Nephron (organoid): ENCODE measurements at regions not wholly inside any gene's neighbourhood (a gene's known extent, or its start where the extent isn't known, plus 50 kb on each side); places are given as distances from the start of the nearest gene placed in this dataset.
"Not testable (repeated sequence)": the region's sequence is repeated elsewhere in the genome, so short reads cannot be mapped to it uniquely, and the experiment has no call there.

Experiments
- H3K27ac Mint-ChIP-seq, 3 experiments: 2 replicates each; pipeline ENCODE4 v1.8.0; 2020; ENCODE audit warnings: mixed read lengths in 3 of 3, mild to moderate bottlenecking in 2 of 3, moderate library complexity in 1 of 3
- H3K27me3 Mint-ChIP-seq: 2 replicates; pipeline ENCODE4 v1.8.0; 2021; ENCODE audit warnings: low read depth, mild to moderate bottlenecking, moderate library complexity, mixed read lengths
- H3K36me3 Mint-ChIP-seq: 2 replicates; pipeline ENCODE4 v1.8.0; 2020; ENCODE audit warnings: low read depth, mixed read lengths
- H3K4me1 Mint-ChIP-seq: 2 replicates; pipeline ENCODE4 v1.8.0; 2020; ENCODE audit warnings: mixed read lengths
- H3K4me3 Mint-ChIP-seq, 3 experiments: 2 replicates each; pipeline ENCODE4 v1.8.0; 2020; ENCODE audit warnings: mild to moderate bottlenecking in 3 of 3, mixed read lengths in 3 of 3, moderate library complexity in 2 of 3
- H3K9me3 Mint-ChIP-seq: 2 replicates; pipeline ENCODE4 v1.8.0; 2020; ENCODE audit warnings: mixed read lengths
- CTCF ChIP-seq, 3 experiments: fragments of 200-600 bp; sonication (generic); IDR thresholded peaks; one replicate each; pipeline ENCODE4 v1.5.0; 2021; ENCODE audit warnings: antibody characterized with exemption in 3 of 3; ENCODE audit not compliant: unreplicated experiment in 3 of 3

GRCh38 chrX:131841496-131842437, 181.3 kb upstream of the STK26 start:
- H3K36me3 Mint-ChIP-seq: no peaks in the 10 kb centered on the region
- H3K27ac Mint-ChIP-seq: peak overlapping the region in 1 of 3 experiments; percentile 34
- no peaks in the 10 kb centered on the region for H3K9me3 Mint-ChIP-seq
- peak overlapping the region in 1 of 3 experiments; percentile 24 for H3K4me3 Mint-ChIP-seq
- peaks cover 7% of the 10 kb centered on the region for H3K4me1 Mint-ChIP-seq
- TF ChIP-seq CTCF (IDR thresholded peaks at IDR 0.05; ENCODE audit: unreplicated experiment in 3 of 3): peak; percentile 87 to 90 (median 89)
- peaks cover 3% of the 10 kb centered on the region for H3K27me3 Mint-ChIP-seq

GRCh38 chrX:131843987-131844386, 179.1 kb upstream of the STK26 start:
- peaks cover 3% of the 10 kb centered on the region for H3K27me3 Mint-ChIP-seq
- TF ChIP-seq CTCF (IDR thresholded peaks at IDR 0.05; ENCODE audit: unreplicated experiment in 3 of 3): no peak
- no peaks in the 10 kb centered on the region for H3K9me3 Mint-ChIP-seq
- H3K27ac Mint-ChIP-seq: no peak overlapping the region
- H3K36me3 Mint-ChIP-seq: no peaks in the 10 kb centered on the region
- H3K4me1 Mint-ChIP-seq: peaks cover 7% of the 10 kb centered on the region
- H3K4me3 Mint-ChIP-seq: no peak overlapping the region

- H3K4me1 Mint-ChIP-seq: peaks cover 7% of the 10 kb centered on the region
- H3K4me3 Mint-ChIP-seq: no peak overlapping the region
- H3K27ac Mint-ChIP-seq: no peak overlapping the region
- no peaks in the 10 kb centered on the region for H3K36me3 Mint-ChIP-seq
- no peak for TF ChIP-seq CTCF (IDR thresholded peaks at IDR 0.05; ENCODE audit: unreplicated experiment in 3 of 3)
- no peaks in the 10 kb centered on the region for H3K9me3 Mint-ChIP-seq
- H3K27me3 Mint-ChIP-seq: peaks cover 3% of the 10 kb centered on the region
Measured at GRCh38 chrX:131845201-131845600, 177.9 kb upstream of the STK26 start.

- Mint-ChIP-seq H3K36me3 (no peaks in the 10 kb centered on the region), H3K4me3 (no peak overlapping the region), H3K9me3 (no peaks in the 10 kb centered on the region), H3K27ac (no peak overlapping the region), H3K27me3 (peaks cover under 1% of the 10 kb centered on the region), H3K4me1 (peaks cover 7% of the 10 kb centered on the region)
- no peak for TF ChIP-seq CTCF (IDR thresholded peaks at IDR 0.05; ENCODE audit: unreplicated experiment in 3 of 3)
Measured at GRCh38 chrX:131845771-131846170, 177.3 kb upstream of the STK26 start.

- not testable (repeated sequence) for H3K27ac Mint-ChIP-seq, H3K36me3 Mint-ChIP-seq, H3K27me3 Mint-ChIP-seq, H3K4me3 Mint-ChIP-seq, H3K9me3 Mint-ChIP-seq, H3K4me1 Mint-ChIP-seq
Measured at GRCh38 chrX:131850964-131851363, 172.1 kb upstream of the STK26 start.

GRCh38 chrX:131853440-131853839, 169.7 kb upstream of the STK26 start:
- H3K36me3 Mint-ChIP-seq: no peaks in the 10 kb centered on the region
- H3K9me3 Mint-ChIP-seq: no peaks in the 10 kb centered on the region
- H3K27me3 Mint-ChIP-seq: no peaks in the 10 kb centered on the region
- H3K4me1 Mint-ChIP-seq: no peaks in the 10 kb centered on the region
- H3K4me3 Mint-ChIP-seq: no peak overlapping the region
- H3K27ac Mint-ChIP-seq: no peak overlapping the region
- TF ChIP-seq CTCF (IDR thresholded peaks at IDR 0.05; ENCODE audit: unreplicated experiment in 3 of 3): no peak
